GM12878 (cell line): ENCODE measurements at regions not wholly inside any gene's neighbourhood (a gene's known extent, or its start where the extent isn't known, plus 50 kb on each side); places are given as distances from the start of the nearest gene placed in this dataset.

ENCODE experiments used
- ATF7 ChIP-seq: fragments of 450-650 bp; IDR thresholded peaks from 2 replicates; pipeline ENCODE4 v1.6.1; 2016; ENCODE audit warnings: low read depth, mild to moderate bottlenecking
- BMI1 ChIP-seq: fragments of 450-650 bp; IDR thresholded peaks from 2 replicates; pipeline ENCODE4 v1.6.1; 2016; ENCODE audit warnings: mild to moderate bottlenecking, moderate library complexity, borderline replicate concordance
- CBX3 ChIP-seq: fragments of 200-600 bp; sonication (generic); IDR thresholded peaks from 2 replicates; pipeline ENCODE4 v1.6.1; 2016; ENCODE audit warnings: low read depth, borderline replicate concordance
- EGR1 ChIP-seq, 2 experiments: IDR thresholded peaks; 1 replicate in 1 of 2; 2 replicates in 1 of 2; pipeline ENCODE4 v1.6.1; 2011 to 2012; ENCODE audit warnings: low read depth in 2 of 2, low read length in 2 of 2, borderline replicate concordance in 1 of 2, mild to moderate bottlenecking in 1 of 2, moderate library complexity in 1 of 2
- GABPA ChIP-seq: IDR thresholded peaks from 2 replicates; pipeline ENCODE4 v1.6.1; 2014; ENCODE audit warnings: antibody characterized with exemption, low read depth, mild to moderate bottlenecking, inconsistent platforms
- GATAD2B ChIP-seq: fragments of 450-650 bp; conservative IDR thresholded peaks from 2 replicates; pipeline ENCODE4 v1.6.1; 2017; ENCODE audit warnings: low read depth, mild to moderate bottlenecking, moderate library complexity
- JUNB ChIP-seq: IDR thresholded peaks from 2 replicates; pipeline ENCODE4 v1.6.1; 2016; ENCODE audit warnings: antibody characterized with exemption, mild to moderate bottlenecking
- KAT2A ChIP-seq: conservative IDR thresholded peaks from 2 replicates; pipeline ENCODE4 v1.6.1; 2011; ENCODE audit warnings: low read depth, low read length; ENCODE audit not compliant: control insufficient read depth
- KLF5 ChIP-seq: fragments of 450-650 bp; IDR thresholded peaks from 2 replicates; pipeline ENCODE4 v1.6.1; 2014; ENCODE audit warnings: mild to moderate bottlenecking; ENCODE audit not compliant: partially characterized antibody
- MAX ChIP-seq: IDR thresholded peaks from 2 replicates; pipeline ENCODE4 v1.6.1; 2012; ENCODE audit warnings: low read depth, low read length, improper control_type of control experiment
- PKNOX1 ChIP-seq: fragments of 450-650 bp; IDR thresholded peaks from 2 replicates; pipeline ENCODE4 v1.6.1; 2016; ENCODE audit warnings: mild to moderate bottlenecking
- PML ChIP-seq: IDR thresholded peaks from 2 replicates; pipeline ENCODE4 v1.6.1; 2012; ENCODE audit warnings: low read length, inconsistent platforms
- POLR2AphosphoS2 ChIP-seq: IDR thresholded peaks from 2 replicates; pipeline ENCODE4 v1.6.1; 2011; ENCODE audit warnings: low read depth, mild to moderate bottlenecking, low read length, improper control_type of control experiment, moderate library complexity
- REST ChIP-seq: IDR thresholded peaks from 2 replicates; pipeline ENCODE4 v1.6.1; 2012; ENCODE audit warnings: mild to moderate bottlenecking, low read depth, low read length
- RFX5 ChIP-seq: IDR thresholded peaks from 2 replicates; pipeline ENCODE4 v1.6.1; 2011; ENCODE audit warnings: low read depth, low read length, improper control_type of control experiment
- SIN3A ChIP-seq: IDR thresholded peaks from 2 replicates; pipeline ENCODE4 v1.6.1; 2012; ENCODE audit warnings: low read depth, low read length, improper control_type of control experiment
- SKIL ChIP-seq: fragments of 450-650 bp; IDR thresholded peaks from 2 replicates; pipeline ENCODE4 v1.6.1; 2017; ENCODE audit warnings: mild to moderate bottlenecking, low read depth, inconsistent platforms; ENCODE audit not compliant: poor library complexity, severe bottlenecking
- SMAD5 ChIP-seq: IDR thresholded peaks from 2 replicates; pipeline ENCODE4 v1.6.1; 2016; ENCODE audit warnings: antibody characterized with exemption, low read depth
- SMC3 ChIP-seq: IDR thresholded peaks from 2 replicates; pipeline ENCODE4 v1.6.1; 2011; ENCODE audit warnings: low read length, improper control_type of control experiment, borderline replicate concordance
- STAT3 ChIP-seq: IDR thresholded peaks from 2 replicates; pipeline ENCODE4 v1.6.1; 2011; ENCODE audit warnings: low read depth, low read length, improper control_type of control experiment
- SUZ12 ChIP-seq: fragments of 200-600 bp; sonication (generic); IDR thresholded peaks from one replicate; pipeline ENCODE4 v1.6.1; 2018; ENCODE audit warnings: antibody characterized with exemption, mild to moderate bottlenecking; ENCODE audit not compliant: unreplicated experiment
- TCF3 ChIP-seq: IDR thresholded peaks from 2 replicates; pipeline ENCODE4 v1.6.1; 2012; ENCODE audit warnings: low read depth, mild to moderate bottlenecking, low read length, borderline replicate concordance; ENCODE audit not compliant: insufficient read depth
- TCF7 ChIP-seq: IDR thresholded peaks from 2 replicates; pipeline ENCODE4 v1.6.1; 2014; ENCODE audit warnings: antibody characterized with exemption, borderline replicate concordance
- YBX1 ChIP-seq: fragments of 450-650 bp; IDR thresholded peaks from 2 replicates; pipeline ENCODE4 v1.6.1; 2016; ENCODE audit warnings: antibody characterized with exemption
- YY1 ChIP-seq: IDR thresholded peaks from 2 replicates; pipeline ENCODE4 v1.6.1; 2011; ENCODE audit warnings: low read depth, mild to moderate bottlenecking, low read length

- TF ChIP-seq REST (no peak), CBX3 (no peak), TCF3 (0 out of 2 replicates have a peak, but pooled peaks have one; percentile 51), MAX (peak; percentile 75), SMC3 (no peak), GABPA (peak; percentile 80), BMI1 (no peak), STAT3 (no peak), PML (peak; percentile 86), YY1 (peak; percentile 67), PKNOX1 (peak; percentile 55), EGR1 (IDR thresholded peaks at IDR 0.05; ENCODE audit: borderline replicate concordance in 1 of 2, low read depth in 2 of 2, low read length in 2 of 2) (peak in 1 of 2 experiments; percentile 55; a peak in 1 of 3 replicates), JUNB (no peak), RFX5 (peak; percentile 86), SUZ12 (no peak), SKIL (no peak), KLF5 (peak; percentile 64), POLR2AphosphoS2 (0 out of 2 replicates have a peak, but pooled peaks have one; percentile 82), GATAD2B (peak; percentile 54), KAT2A (no peak), ATF7 (peak; percentile 72), TCF7 (no peak), SIN3A (peak; percentile 81; the same call in 1 of the 2 replicates), SMAD5 (peak; percentile 76), YBX1 (no peak)
These were observed 305.7 kb downstream of the TYW1 start (continued) for GRCh38 chr7:67302113-67303039.
